HFFc6 (cell line): ENCODE measurements at regions not wholly inside any gene's neighbourhood (a gene's known extent, or its start where the extent isn't known, plus 50 kb on each side); places are given as distances from the start of the nearest gene placed in this dataset.

Experiments
- DNase-seq: peaks from one replicate; pipeline ENCODE4 v3.0.0-alpha.2; 2018
- H3K27ac Mint-ChIP-seq: 2 replicates; pipeline ENCODE4 v1.8.0; 2020; ENCODE audit warnings: mild to moderate bottlenecking, mixed read lengths
- H3K27me3 Mint-ChIP-seq: 2 replicates; pipeline ENCODE4 v1.8.0; 2021; ENCODE audit warnings: mild to moderate bottlenecking, moderate library complexity, mixed read lengths; ENCODE audit not compliant: insufficient read depth
- H3K36me3 Mint-ChIP-seq: 2 replicates; pipeline ENCODE4 v1.8.0; 2021; ENCODE audit warnings: low read depth, mixed read lengths
- H3K4me1 Mint-ChIP-seq: 2 replicates; pipeline ENCODE4 v1.8.0; 2020; ENCODE audit warnings: low read depth, mixed read lengths
- H3K4me3 Mint-ChIP-seq: 2 replicates; pipeline ENCODE4 v1.8.0; 2020; ENCODE audit warnings: mild to moderate bottlenecking, moderate library complexity, mixed read lengths
- H3K9me3 Mint-ChIP-seq: 2 replicates; pipeline ENCODE4 v1.8.0; 2020; ENCODE audit warnings: mild to moderate bottlenecking, mixed read lengths
- TF ChIP-seq, protein P1 (sequence below): fragments of 200-600 bp; sonication (generic); IDR thresholded peaks from 2 replicates; pipeline ENCODE4 v1.5.0; 2021; ENCODE audit warnings: antibody characterized with exemption, mild to moderate bottlenecking

DNA sequence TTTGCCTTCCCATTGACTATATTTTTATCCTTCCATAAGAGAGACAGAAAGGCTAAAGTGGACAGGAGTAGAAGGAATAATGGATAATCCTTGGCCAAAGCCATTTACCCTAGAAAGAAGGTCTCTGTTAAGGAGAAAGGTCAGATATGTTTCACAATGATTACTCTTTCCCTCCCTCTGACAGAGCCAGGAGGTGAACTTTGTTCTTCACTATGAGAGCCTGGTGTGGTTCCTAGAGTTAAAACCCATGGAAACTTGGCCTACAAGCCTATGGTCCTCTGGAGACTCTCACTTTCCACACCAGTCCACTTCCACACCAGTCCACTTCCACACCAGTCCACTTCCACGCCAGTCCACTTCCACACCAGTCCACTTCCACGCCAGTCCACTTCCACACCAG, 479.9 kb upstream of the ZP4 start:
- Mint-ChIP-seq H3K9me3 (no peaks in the 10 kb centered on the region), H3K4me1 (no peaks in the 10 kb centered on the region; the same call in 1 of the 2 replicates), H3K36me3 (peaks cover 6% of the 10 kb centered on the region; the same call in 1 of the 2 replicates), H3K27me3 (no peaks in the 10 kb centered on the region; the same call in 1 of the 2 replicates), H3K4me3 (no peak overlapping the region), H3K27ac (no peak overlapping the region)
- TF ChIP-seq, protein P1, sequence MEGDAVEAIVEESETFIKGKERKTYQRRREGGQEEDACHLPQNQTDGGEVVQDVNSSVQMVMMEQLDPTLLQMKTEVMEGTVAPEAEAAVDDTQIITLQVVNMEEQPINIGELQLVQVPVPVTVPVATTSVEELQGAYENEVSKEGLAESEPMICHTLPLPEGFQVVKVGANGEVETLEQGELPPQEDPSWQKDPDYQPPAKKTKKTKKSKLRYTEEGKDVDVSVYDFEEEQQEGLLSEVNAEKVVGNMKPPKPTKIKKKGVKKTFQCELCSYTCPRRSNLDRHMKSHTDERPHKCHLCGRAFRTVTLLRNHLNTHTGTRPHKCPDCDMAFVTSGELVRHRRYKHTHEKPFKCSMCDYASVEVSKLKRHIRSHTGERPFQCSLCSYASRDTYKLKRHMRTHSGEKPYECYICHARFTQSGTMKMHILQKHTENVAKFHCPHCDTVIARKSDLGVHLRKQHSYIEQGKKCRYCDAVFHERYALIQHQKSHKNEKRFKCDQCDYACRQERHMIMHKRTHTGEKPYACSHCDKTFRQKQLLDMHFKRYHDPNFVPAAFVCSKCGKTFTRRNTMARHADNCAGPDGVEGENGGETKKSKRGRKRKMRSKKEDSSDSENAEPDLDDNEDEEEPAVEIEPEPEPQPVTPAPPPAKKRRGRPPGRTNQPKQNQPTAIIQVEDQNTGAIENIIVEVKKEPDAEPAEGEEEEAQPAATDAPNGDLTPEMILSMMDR: no peak
- no peak for DNase-seq

- Mint-ChIP-seq H3K9me3 (no peaks in the 10 kb centered on the region), H3K4me1 (no peaks in the 10 kb centered on the region; the same call in 1 of the 2 replicates), H3K27ac (no peak overlapping the region), H3K27me3 (no peaks in the 10 kb centered on the region; the same call in 1 of the 2 replicates), H3K4me3 (no peak overlapping the region), H3K36me3 (peaks cover 3% of the 10 kb centered on the region; the same call in 1 of the 2 replicates)
- no peak for DNase-seq
- TF ChIP-seq, protein P1: no peak
These were observed 473.6 kb upstream of the ZP4 start for GRCh38 chr1:238364214-238364892.

- no peak for DNase-seq
- TF ChIP-seq, protein P1: no peak
- H3K9me3 Mint-ChIP-seq: peaks cover 2% of the 10 kb centered on the region
- no peak overlapping the region; the same call in 1 of the 2 replicates for H3K4me3 Mint-ChIP-seq
- no peaks in the 10 kb centered on the region; the same call in 1 of the 2 replicates for H3K4me1 Mint-ChIP-seq
- H3K27me3 Mint-ChIP-seq: no peaks in the 10 kb centered on the region; the same call in 1 of the 2 replicates
- no peak overlapping the region for H3K27ac Mint-ChIP-seq
- peaks cover 2% of the 10 kb centered on the region for H3K36me3 Mint-ChIP-seq
These were observed 469.8 kb upstream of the ZP4 start for GRCh38 chr1:238360474-238360873.

- Mint-ChIP-seq H3K9me3 (peaks cover 13% of the 10 kb centered on the region), H3K36me3 (peaks cover 17% of the 10 kb centered on the region), H3K27me3 (no peaks in the 10 kb centered on the region), H3K4me1 (peaks cover 24% of the 10 kb centered on the region; the same call in 1 of the 2 replicates), H3K4me3 (no peak overlapping the region; the same call in 1 of the 2 replicates), H3K27ac (no peak overlapping the region)
- DNase-seq: no peak
- TF ChIP-seq, protein P1: no peak
These were observed 459.7 kb upstream of the ZP4 start for GRCh38 chr1:238350471-238350870.

- H3K4me1 Mint-ChIP-seq: peaks cover 41% of the 10 kb centered on the region
- H3K9me3 Mint-ChIP-seq: no peaks in the 10 kb centered on the region; the same call in 1 of the 2 replicates
- peaks cover 8% of the 10 kb centered on the region; the same call in 1 of the 2 replicates for H3K36me3 Mint-ChIP-seq
- DNase-seq: no peak
- H3K27me3 Mint-ChIP-seq: no peaks in the 10 kb centered on the region
- H3K27ac Mint-ChIP-seq: no peak overlapping the region
- TF ChIP-seq, protein P1: no peak
- H3K4me3 Mint-ChIP-seq: no peak overlapping the region
These were observed 455.6 kb upstream of the ZP4 start for GRCh38 chr1:238346340-238346739.
